GM12801 (cell line): ENCODE measurements at regions not wholly inside any gene's neighbourhood (a gene's known extent, or its start where the extent isn't known, plus 50 kb on each side); places are given as distances from the start of the nearest gene placed in this dataset.

ENCODE experiments used
- TF ChIP-seq, protein P1 (sequence below): IDR thresholded peaks from one replicate; pipeline ENCODE4 v1.5.1; 2011; ENCODE audit warnings: control low read depth; ENCODE audit not compliant: insufficient read length; ENCODE audit errors: extremely low read depth

DNA sequence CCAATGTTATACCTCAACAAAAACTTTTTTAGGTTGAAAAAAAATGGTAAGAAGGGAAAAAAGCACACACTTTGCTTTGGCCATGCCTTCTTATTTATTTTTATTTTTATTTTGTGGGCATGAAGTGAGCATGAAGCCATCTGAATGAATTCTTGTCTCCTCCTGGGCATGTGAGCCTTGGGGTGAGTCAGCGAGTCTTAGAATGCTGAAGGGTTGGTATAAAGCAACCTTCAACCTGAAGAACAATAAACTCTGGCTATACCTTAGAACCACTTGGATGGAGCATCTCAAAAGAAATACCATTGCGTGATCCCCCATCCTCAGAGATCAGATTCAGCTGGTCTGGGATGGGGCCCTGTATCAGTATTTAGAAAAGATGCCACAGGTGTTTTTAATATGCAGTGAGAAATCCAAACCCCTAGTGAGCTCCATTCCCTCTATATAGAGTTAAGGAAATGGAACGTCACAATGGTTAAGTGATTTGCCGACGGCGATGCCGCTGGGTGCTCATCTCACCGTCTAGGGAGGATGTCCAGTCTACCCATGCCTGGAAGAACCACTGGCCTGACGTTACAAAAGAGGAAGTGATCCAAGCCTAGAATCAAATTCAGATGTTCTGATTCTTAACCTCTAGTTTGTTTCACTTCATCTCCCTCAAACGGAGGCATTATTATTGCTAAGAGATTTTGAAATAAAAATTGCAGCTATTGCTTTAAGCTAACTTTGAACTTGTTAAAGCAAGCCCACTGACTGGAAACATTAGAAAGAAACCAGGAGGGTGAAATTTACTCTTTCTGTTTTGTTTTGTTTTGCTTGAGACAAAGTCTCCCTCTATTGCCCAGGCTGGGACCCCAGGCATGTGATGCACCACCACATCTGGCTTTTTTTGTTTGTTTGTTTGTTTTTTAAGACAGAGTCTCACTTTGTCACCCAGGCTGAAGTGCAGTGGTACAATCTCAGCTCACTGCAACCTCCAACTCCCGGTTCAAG is 67.1 kb downstream of the EDN1 start:
- TF ChIP-seq, protein P1, sequence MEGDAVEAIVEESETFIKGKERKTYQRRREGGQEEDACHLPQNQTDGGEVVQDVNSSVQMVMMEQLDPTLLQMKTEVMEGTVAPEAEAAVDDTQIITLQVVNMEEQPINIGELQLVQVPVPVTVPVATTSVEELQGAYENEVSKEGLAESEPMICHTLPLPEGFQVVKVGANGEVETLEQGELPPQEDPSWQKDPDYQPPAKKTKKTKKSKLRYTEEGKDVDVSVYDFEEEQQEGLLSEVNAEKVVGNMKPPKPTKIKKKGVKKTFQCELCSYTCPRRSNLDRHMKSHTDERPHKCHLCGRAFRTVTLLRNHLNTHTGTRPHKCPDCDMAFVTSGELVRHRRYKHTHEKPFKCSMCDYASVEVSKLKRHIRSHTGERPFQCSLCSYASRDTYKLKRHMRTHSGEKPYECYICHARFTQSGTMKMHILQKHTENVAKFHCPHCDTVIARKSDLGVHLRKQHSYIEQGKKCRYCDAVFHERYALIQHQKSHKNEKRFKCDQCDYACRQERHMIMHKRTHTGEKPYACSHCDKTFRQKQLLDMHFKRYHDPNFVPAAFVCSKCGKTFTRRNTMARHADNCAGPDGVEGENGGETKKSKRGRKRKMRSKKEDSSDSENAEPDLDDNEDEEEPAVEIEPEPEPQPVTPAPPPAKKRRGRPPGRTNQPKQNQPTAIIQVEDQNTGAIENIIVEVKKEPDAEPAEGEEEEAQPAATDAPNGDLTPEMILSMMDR = no peak

DNA sequence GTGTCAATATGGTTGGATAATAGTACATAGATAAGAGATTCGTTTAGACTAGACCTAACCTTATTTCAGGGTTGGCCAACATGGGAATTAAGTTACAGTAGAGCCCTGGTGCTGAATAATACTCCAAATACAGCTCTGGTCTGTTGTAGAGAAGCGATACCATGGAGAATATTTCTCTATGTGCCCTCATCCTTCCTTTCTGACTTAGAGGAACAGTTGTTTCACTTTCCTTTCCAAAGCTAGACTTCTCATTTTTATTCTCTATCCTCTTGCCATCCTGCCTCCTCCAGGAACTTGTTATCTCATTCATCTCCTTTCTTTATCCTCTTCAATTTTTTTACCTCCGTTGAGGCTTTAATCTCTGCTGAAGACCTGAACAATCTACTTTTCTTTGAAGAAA is 68.9 kb downstream of the EDN1 start:
- TF ChIP-seq, protein P1 = no peak

DNA sequence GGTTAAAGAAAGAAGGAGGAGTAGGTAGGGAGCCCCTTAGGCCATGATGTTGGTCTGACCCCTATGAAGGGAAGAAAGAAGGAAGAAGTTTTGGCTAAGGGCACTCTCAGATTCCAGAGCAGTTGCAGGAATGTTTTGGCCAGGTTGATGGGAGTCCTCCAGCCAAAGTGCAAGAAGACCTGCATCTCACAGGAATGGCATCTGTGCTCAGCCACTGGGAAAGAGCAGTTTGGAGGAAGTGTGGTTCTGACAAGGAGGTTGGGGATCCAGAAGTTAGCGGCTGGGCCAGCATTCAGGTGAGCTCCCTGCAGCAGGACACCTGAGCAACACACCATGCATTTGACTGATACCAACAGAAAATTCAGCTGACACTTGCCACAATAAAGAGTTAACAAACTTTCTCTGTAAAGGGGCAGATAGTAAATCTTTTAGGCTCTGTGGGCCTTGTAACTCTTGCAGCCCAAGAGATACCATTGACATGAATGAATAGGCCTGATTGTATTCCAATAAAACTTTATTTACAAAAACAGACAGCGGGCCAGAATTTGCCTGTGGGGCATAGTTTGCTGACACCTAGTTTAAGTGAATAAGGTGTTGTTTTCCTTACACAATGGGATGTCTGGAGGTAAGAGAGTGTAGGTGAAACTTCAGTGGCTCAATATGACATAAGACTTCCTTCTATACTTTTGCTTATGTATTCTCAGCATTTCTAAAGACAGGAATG is 71.0 kb downstream of the EDN1 start:
- TF ChIP-seq, protein P1 = no peak

DNA sequence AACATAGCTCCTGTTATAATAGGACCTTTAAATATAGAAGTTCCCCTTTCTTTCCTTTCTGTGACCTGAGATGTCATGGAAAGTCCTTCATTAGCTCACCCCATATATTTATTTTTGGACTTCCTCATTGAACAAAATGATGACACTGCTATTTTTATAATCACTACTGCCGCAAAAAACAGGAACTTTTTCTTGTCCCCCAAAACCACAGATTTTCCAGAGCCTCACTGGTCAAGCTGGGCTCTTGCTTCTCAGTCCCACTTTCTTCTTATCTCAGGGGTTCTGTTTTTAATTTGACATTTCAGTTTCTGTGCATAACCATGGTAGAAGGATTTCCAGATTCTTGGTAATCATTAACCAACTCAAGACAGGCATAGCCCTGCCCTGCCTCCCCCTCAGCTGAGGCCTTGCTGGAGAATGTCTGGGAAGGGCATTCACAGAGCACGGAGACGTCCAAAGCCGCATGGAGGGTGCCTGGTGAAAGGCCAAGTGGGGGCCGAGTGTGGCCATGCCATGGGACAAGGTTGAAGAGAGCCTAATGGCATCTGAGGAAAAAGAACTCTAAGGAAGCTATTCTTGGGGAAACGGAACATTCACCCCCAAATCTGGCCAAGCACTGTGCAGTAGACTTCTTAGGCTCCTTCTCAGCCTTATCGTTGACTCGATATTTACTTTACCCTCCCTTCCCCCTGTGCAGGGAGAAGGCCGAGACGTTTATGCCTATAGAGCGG is 73.7 kb downstream of the EDN1 start:
- TF ChIP-seq, protein P1 = no peak

DNA sequence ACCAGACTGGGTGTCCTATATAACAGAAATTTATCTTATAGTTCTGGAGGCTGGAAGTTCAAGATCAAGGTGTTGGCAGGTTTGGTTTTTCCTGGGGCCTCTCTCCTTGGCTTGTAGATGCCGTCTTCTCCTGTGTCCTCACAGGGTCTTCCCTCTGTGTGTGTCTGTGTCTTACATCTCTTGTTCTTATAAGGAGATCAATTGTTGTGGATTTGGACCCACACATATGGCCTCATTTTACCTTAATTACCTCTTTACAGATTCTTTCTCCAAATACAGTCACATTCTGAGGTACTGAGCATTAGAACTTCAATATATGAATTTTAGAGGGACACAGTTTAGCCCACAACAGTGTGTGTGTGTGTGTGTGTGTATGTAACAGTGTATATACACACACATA is 74.5 kb downstream of the EDN1 start:
- TF ChIP-seq, protein P1 = no peak

DNA sequence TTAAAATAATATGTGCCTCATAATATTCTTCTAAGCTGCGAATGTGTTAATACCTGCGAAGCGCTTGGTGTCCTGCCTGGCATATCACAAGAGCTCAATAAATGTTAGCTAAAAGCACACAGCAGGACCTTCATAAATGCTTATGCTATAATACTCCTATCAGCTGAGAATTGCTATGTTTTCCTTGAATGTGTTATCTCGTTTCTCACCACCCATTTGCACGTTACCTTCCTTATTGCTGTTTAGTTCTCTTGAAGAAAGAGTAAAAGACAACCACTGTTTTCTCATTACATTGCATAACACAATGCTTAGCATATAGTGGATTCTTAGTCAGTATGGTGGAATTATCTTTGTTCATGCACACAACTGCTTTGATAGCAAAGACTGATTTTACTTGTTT is 76.6 kb downstream of the EDN1 start:
- TF ChIP-seq, protein P1 = no peak

DNA sequence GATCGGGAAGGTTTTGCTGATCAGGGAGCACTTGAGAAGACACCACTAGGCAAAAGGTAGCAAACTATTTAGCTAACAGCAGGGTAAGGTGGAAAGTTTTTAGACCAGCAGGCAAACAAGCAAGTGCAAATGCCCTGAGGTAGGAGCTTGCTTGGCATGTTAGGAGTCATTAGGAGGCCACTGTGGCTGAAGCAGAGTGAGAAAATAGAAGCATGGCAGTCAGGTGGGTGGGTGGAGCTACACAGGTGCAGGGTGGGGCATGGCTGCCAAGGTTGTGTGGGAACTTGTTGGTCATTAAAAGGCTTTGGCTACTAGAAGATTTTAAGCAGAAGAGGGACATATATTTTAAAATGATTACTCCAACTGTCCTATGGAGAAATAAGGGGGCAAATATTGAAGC is 77.3 kb downstream of the EDN1 start:
- TF ChIP-seq, protein P1 = no peak
